ENCODE measurements at regions not wholly inside any gene's neighbourhood (a gene's known extent, or its start where the extent isn't known, plus 50 kb on each side); places are given as distances from the start of the nearest gene placed in this dataset.
"Not testable (repeated sequence)": the region's sequence is repeated elsewhere in the genome, so short reads cannot be mapped to it uniquely, and the experiment has no call there.

GRCh38 chr12:69179786-69180185, 59.6 kb upstream of the CPSF6 start:
- Mint-ChIP-seq H3K4me1 (ENCODE audit: low read depth) (no peaks in the 10 kb centered on the region), H3K4me3 (no peak overlapping the region), H3K27ac (no peak overlapping the region), H3K27me3 (ENCODE audit: low read depth) (peaks cover 11% of the 10 kb centered on the region), H3K36me3 (ENCODE audit: insufficient read depth in 2 of 2) (no peaks in the 10 kb centered on the region), H3K9me3 (no peaks in the 10 kb centered on the region)
- DNase-seq, result no peak
- ATAC-seq (replicated peaks in 1 of 2), result no peak

- H3K27me3 Mint-ChIP-seq (ENCODE audit: low read depth), result peaks cover 11% of the 10 kb centered on the region
- not testable (repeated sequence) for ATAC-seq (replicated peaks in 1 of 2); H3K4me1 Mint-ChIP-seq (ENCODE audit: low read depth); H3K4me3 Mint-ChIP-seq; H3K36me3 Mint-ChIP-seq (ENCODE audit: insufficient read depth in 2 of 2); DNase-seq; H3K9me3 Mint-ChIP-seq; H3K27ac Mint-ChIP-seq
These were observed 51.8 kb upstream of the CPSF6 start for GRCh38 chr12:69187572-69187971.

- H3K36me3 Mint-ChIP-seq (ENCODE audit: insufficient read depth in 2 of 2), result peaks cover 5 to 8% of the 10 kb centered on the region in 2 donors
- H3K4me3 Mint-ChIP-seq, result no peak overlapping the region
- peaks cover 7 to 8% of the 10 kb centered on the region in 2 donors for H3K9me3 Mint-ChIP-seq
- H3K27me3 Mint-ChIP-seq (ENCODE audit: low read depth), result no peaks in the 10 kb centered on the region
- H3K4me1 Mint-ChIP-seq (ENCODE audit: low read depth), result no peaks in the 10 kb centered on the region
- ATAC-seq (replicated peaks in 1 of 2) (no peak), DNase-seq (no peak)
- H3K27ac Mint-ChIP-seq, result no peak overlapping the region
These were observed 49.9 kb upstream of the CPSF6 start for GRCh38 chr12:69189378-69189978.

All from activated T-cell treated with anti-CD3 and anti-CD28 coated beads, Interleukin-2, amount 50 U/mL, for 72 hours (primary cell).